SU-DHL-6 (cell line): ENCODE measurements at regions not wholly inside any gene's neighbourhood (a gene's known extent, or its start where the extent isn't known, plus 50 kb on each side); places are given as distances from the start of the nearest gene placed in this dataset.

Experiments used
- H2AFZ ChIP-seq: fragments of 200-600 bp; sonication (generic); 2 replicates; pipeline ENCODE4 v1.6.1; 2014; ENCODE audit warnings: low read depth, mild to moderate bottlenecking, moderate library complexity, mixed read lengths, antibody characterized with exemption, low read length; ENCODE audit not compliant: severe bottlenecking
- H3F3A ChIP-seq: fragments of 200-600 bp; shearing (Covaris generic); 2 replicates; pipeline ENCODE4 v1.6.0; 2016; ENCODE audit warnings: antibody characterized with exemption, mild to moderate bottlenecking; ENCODE audit not compliant: insufficient read depth
- H3K27ac ChIP-seq: fragments of 200-600 bp; sonication (generic); 2 replicates; pipeline ENCODE4 v1.5.1; 2016; ENCODE audit warnings: low read depth, mild to moderate bottlenecking, low read length, moderate library complexity, mixed read lengths
- H3K27me3 ChIP-seq: fragments of 200-600 bp; sonication (generic), shearing (Covaris generic); 2 replicates; pipeline ENCODE4 v1.6.0; 2014; ENCODE audit warnings: mild to moderate bottlenecking, low read length
- H3K36me3 ChIP-seq: fragments of 200-600 bp; sonication (generic); 2 replicates; pipeline ENCODE4 v1.6.1; 2014; ENCODE audit warnings: mild to moderate bottlenecking, low read length, mixed read lengths
- H3K4me2 ChIP-seq: fragments of 300-600, 200-600 bp; shearing (Covaris generic), sonication (generic); 2 replicates; pipeline ENCODE4 v1.6.0; 2014; ENCODE audit warnings: low read length, low read depth, mild to moderate bottlenecking; ENCODE audit not compliant: poor library complexity, severe bottlenecking
- H3K4me3 ChIP-seq: fragments of 200-600 bp; sonication (generic); 2 replicates; pipeline ENCODE4 v1.5.1; 2014; ENCODE audit warnings: antibody characterized with exemption, low read length, mild to moderate bottlenecking, mixed read lengths; ENCODE audit not compliant: insufficient read depth, poor library complexity, severe bottlenecking
- H3K79me2 ChIP-seq: fragments of 200-600 bp; sonication (generic); 2 replicates; pipeline ENCODE4 v1.6.1; 2014; ENCODE audit warnings: mild to moderate bottlenecking, low read length, moderate library complexity; ENCODE audit not compliant: insufficient read depth
- H3K9ac ChIP-seq: fragments of 200-600 bp; sonication (generic); 2 replicates; pipeline ENCODE4 v1.7.0; 2014; ENCODE audit warnings: mild to moderate bottlenecking, low read length
- H3K9me2 ChIP-seq: fragments of 200-600 bp; sonication (generic); replicated peaks from 2 replicates; pipeline ENCODE4 v1.6.1; 2014; ENCODE audit warnings: low read length; ENCODE audit not compliant: insufficient read depth
- H3K9me3 ChIP-seq: fragments of 200-600 bp; sonication (generic); 2 replicates; pipeline ENCODE4 v1.6.1; 2014; ENCODE audit warnings: low read length, mixed read lengths; ENCODE audit not compliant: insufficient read depth
- H4K20me1 ChIP-seq: fragments of 200-600 bp; sonication (generic); 2 replicates; pipeline ENCODE4 v1.6.1; 2014; ENCODE audit warnings: low read depth, mild to moderate bottlenecking, antibody characterized with exemption, low read length, moderate library complexity, mixed read lengths
- EZH2phosphoT487 ChIP-seq: fragments of 200-600 bp; sonication (generic), shearing (Covaris generic); conservative IDR thresholded peaks from 2 replicates; pipeline ENCODE4 v1.6.1; 2018; ENCODE audit warnings: mild to moderate bottlenecking, antibody characterized with exemption, low read length, moderate library complexity, mixed read lengths
- TF ChIP-seq, protein P1 (sequence below): fragments of 200-600 bp; sonication (generic); IDR thresholded peaks from one replicate; pipeline ENCODE4 v1.5.1; 2017; ENCODE audit warnings: antibody characterized with exemption, mild to moderate bottlenecking, low read length, moderate library complexity; ENCODE audit not compliant: insufficient read depth, poor library complexity, severe bottlenecking

DNA sequence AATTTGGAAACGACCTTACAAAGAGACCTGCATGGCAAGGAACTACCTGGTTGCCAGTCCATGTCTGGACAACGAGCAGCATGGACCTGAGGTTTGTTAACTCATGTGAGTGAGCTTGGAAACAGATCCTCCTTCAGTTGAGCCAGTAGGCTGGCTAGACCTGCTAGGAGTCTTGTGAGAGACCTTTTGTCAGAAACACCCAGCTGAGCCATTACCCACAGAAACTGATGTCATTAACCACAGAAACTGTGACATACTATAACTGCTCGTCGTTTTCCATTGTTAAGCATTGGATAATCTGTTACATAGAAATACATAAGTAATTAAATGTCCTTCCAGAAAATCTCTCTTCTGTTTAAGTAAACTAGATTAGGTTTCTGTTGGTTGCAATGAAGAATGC lies 211.1 kb upstream of the C21orf91 start:
- no peaks in the 10 kb centered on the region for H3F3A ChIP-seq
- H3K4me3 ChIP-seq = no peak overlapping the region
- peaks cover under 1% of the 10 kb centered on the region; the same call in 1 of the 2 replicates for H3K9me3 ChIP-seq
- H3K4me2 ChIP-seq = no peak overlapping the region
- no peaks in the 10 kb centered on the region for H3K36me3 ChIP-seq
- H3K9ac ChIP-seq = no peak overlapping the region
- no peaks in the 10 kb centered on the region for H3K79me2 ChIP-seq
- no peaks in the 10 kb centered on the region for H4K20me1 ChIP-seq
- H3K27ac ChIP-seq = no peak overlapping the region
- H2AFZ ChIP-seq = no peak overlapping the region
- no peaks in the 10 kb centered on the region for H3K9me2 ChIP-seq
- H3K27me3 ChIP-seq = no peaks in the 10 kb centered on the region
- TF ChIP-seq, protein P1, sequence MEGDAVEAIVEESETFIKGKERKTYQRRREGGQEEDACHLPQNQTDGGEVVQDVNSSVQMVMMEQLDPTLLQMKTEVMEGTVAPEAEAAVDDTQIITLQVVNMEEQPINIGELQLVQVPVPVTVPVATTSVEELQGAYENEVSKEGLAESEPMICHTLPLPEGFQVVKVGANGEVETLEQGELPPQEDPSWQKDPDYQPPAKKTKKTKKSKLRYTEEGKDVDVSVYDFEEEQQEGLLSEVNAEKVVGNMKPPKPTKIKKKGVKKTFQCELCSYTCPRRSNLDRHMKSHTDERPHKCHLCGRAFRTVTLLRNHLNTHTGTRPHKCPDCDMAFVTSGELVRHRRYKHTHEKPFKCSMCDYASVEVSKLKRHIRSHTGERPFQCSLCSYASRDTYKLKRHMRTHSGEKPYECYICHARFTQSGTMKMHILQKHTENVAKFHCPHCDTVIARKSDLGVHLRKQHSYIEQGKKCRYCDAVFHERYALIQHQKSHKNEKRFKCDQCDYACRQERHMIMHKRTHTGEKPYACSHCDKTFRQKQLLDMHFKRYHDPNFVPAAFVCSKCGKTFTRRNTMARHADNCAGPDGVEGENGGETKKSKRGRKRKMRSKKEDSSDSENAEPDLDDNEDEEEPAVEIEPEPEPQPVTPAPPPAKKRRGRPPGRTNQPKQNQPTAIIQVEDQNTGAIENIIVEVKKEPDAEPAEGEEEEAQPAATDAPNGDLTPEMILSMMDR = no peak
- no peak for TF ChIP-seq EZH2phosphoT487

DNA sequence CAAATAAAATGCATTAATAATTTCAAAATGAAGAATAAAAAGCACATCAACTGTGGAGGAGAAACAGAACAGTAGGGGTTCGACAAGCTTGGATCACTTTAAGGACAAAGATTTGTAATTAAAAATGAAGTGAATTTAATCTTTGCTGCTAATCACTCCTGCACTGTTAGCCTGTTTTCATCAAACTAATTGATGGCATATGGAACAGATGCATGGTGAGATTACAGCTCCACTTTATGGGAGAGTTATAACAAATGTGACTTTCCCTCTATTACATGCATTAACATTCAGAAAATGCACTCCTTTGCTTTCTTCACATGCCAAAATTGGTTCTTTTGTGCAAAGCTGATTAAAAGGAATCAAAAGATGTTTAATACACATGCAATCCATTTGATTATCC lies 207.2 kb upstream of the C21orf91 start:
- no peak for TF ChIP-seq EZH2phosphoT487
- TF ChIP-seq, protein P1 = no peak
- Histone ChIP-seq H3K4me3 (no peak overlapping the region), H3K9ac (no peak overlapping the region), H2AFZ (no peak overlapping the region), H3K79me2 (no peaks in the 10 kb centered on the region), H4K20me1 (no peaks in the 10 kb centered on the region), H3K9me3 (no peaks in the 10 kb centered on the region), H3K4me2 (no peak overlapping the region), H3K27me3 (no peaks in the 10 kb centered on the region), H3K9me2 (no peaks in the 10 kb centered on the region), H3K36me3 (no peaks in the 10 kb centered on the region), H3K27ac (no peak overlapping the region), H3F3A (no peaks in the 10 kb centered on the region)

DNA sequence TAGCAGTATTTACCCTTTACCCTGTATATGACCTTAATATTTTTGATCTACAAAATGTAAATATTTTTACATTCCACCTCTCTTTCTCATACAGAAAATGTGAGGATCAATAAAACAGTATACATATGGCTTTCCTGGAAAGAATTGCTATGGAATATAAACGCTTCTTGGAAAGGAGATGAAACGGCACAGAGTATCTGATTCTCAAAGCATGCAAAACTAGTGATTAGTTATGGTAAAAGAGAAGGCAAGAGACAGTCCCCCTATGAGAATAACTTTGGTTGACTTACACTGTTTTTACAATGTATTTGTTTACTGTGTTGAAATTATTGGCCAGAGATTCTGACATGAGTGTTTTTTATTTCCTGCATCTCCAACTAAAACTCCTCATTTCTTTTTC lies 204.6 kb upstream of the C21orf91 start:
- no peaks in the 10 kb centered on the region for H3K9me2 ChIP-seq

More for the DNA sequence above, 204.6 kb upstream of the C21orf91 start:
- Histone ChIP-seq H3K79me2 (no peaks in the 10 kb centered on the region), H3K36me3 (no peaks in the 10 kb centered on the region), H4K20me1 (no peaks in the 10 kb centered on the region), H3K4me3 (no peak overlapping the region), H3K27ac (no peak overlapping the region), H2AFZ (no peak overlapping the region), H3K4me2 (no peak overlapping the region), H3K27me3 (no peaks in the 10 kb centered on the region), H3F3A (no peaks in the 10 kb centered on the region), H3K9ac (no peak overlapping the region), H3K9me3 (no peaks in the 10 kb centered on the region)
- TF ChIP-seq, protein P1 = no peak
- no peak for TF ChIP-seq EZH2phosphoT487
